Pancreas (tissue), 10 donors: ENCODE measurements at regions not wholly inside any gene's neighbourhood (a gene's known extent, or its start where the extent isn't known, plus 50 kb on each side); places are given as distances from the start of the nearest gene placed in this dataset.

Source experiments
- ATAC-seq, 4 donors: fragments of 200-7000 bp; cut with Tn5 transposase; one replicate each; pipeline versions ENCODE4 v1.8.0 to v1.9.1; 2020; ENCODE audit warnings: mild to moderate bottlenecking in 4 of 4, moderate library complexity in 4 of 4
- DNase-seq, 6 donors: peaks; one replicate each; pipeline ENCODE4 v3.0.0-alpha.2; 2020
- FAIRE-seq: peaks from 2 replicates; lab custom pipeline; 2012; peaks lifted over from hg19 to GRCh38; lab: Jason Lieb, UNC
- H3K27ac ChIP-seq, 4 donors: fragments of 200-600 bp; sonication (generic); 1 replicate in 3 of 4; 2 replicates in 1 of 4; pipeline versions ENCODE4 v1.5.0 to v1.8.0; 2020
- H3K27me3 ChIP-seq, 4 donors: fragments of 200-600 bp; one replicate each; pipeline ENCODE4 v1.8.0; 2021
- H3K36me3 ChIP-seq, 3 donors: fragments of 200-600 bp; sonication (generic) in 1 of 3; one replicate each; pipeline versions ENCODE4 v1.5.0 to v1.8.0; 2020 to 2021
- H3K4me1 ChIP-seq, 3 donors: fragments of 200-600 bp; one replicate each; pipeline ENCODE4 v1.8.0; 2021
- H3K4me3 ChIP-seq, 4 donors: fragments of 200-600 bp; sonication (generic) in 2 of 4; one replicate each; pipeline versions ENCODE4 v1.5.0 to v1.8.0; 2020 to 2021
- H3K9me3 ChIP-seq, 4 donors: fragments of 200-600 bp; one replicate each; pipeline ENCODE4 v1.8.0; 2021
- WGBS, 2 donors: extraction: QIAGEN DNeasy Blood & Tissue Kit; methylation state at CpG; one replicate each; pipeline ENCODE4 v1.1.7; 2013; 5-methylcytosine and 5-hydroxymethylcytosine counted together
- intact Hi-C, 3 donors: fragments of 100-400 bp; cut with DNase I; formaldehyde crosslinking; loops; one replicate each; pipeline versions ENCODE4 v1.11.1 to v1.14.2; 2022
- TF ChIP-seq, protein P1 (sequence below), 4 donors: fragments of 200-600 bp; sonication (generic) in 3 of 4; IDR thresholded peaks; one replicate each; pipeline versions ENCODE4 v1.5.0 to v1.8.0; 2021; ENCODE audit warnings: antibody characterized with exemption in 4 of 4
- donor health status: healthy with polysubstance abuse.
- donor health status: DM: no; HTN: no; CAD: no; lungs with moderate emphysema.
- donor health status: DM: no; HTN: no; CAD: no.
- donor health status: control.
- donor health status: control.
- donor health status: Bipolar disorder and iron deficiency.
- donor health status: DM: yes; HTN: yes; CAD: no.
- donor health status: DM: no; HTN: no; CAD: no.
- donor health status: DM: no; HTN: no; CAD: no.
- donor health status: DM: yes; HTN: yes; CAD: no.

DNA sequence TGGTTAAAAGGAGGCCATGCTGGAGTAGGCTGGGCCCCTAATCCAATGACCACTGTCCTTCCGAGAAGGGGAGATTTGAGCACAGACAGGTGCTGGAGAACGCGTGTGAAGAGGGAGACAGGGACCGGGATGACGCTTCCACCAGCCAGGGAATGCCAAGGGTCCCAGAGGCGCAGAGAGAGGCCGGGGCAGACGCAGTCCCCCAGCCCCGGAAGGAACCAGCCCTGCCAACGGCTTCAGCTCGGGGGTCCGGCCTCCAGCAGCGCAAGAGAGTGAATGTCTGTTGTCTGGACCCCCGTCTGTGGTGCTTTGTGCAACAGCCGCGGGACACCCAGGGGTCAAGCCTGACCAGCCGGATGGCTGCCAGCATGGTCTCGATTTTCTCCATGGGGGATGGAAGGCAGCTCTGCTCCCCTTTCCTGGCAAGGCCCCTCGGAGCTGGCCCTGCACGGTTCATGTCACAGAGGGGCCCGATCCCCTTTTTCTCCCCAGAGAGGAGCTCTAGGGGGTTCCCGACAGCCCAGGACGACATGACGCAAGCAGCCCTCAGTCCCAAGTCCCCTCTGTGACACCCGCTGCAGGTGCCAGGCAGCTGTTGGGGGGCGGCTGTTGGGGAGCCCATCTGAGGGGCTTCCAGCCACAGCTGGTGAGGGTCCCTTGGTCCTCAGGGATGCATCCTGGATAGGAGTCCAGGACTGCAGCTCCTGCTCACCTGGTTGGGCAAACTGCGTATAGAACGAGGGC, 73.5 kb downstream of the SIK1 start:
- H3K27me3 ChIP-seq, result no peaks in the 10 kb centered on the region
- ATAC-seq (no peak), DNase-seq (peak in 1 of 6 donors; percentile 45), FAIRE-seq (no peak)
- no peaks in the 10 kb centered on the region for H3K36me3 ChIP-seq
- TF ChIP-seq, protein P1, sequence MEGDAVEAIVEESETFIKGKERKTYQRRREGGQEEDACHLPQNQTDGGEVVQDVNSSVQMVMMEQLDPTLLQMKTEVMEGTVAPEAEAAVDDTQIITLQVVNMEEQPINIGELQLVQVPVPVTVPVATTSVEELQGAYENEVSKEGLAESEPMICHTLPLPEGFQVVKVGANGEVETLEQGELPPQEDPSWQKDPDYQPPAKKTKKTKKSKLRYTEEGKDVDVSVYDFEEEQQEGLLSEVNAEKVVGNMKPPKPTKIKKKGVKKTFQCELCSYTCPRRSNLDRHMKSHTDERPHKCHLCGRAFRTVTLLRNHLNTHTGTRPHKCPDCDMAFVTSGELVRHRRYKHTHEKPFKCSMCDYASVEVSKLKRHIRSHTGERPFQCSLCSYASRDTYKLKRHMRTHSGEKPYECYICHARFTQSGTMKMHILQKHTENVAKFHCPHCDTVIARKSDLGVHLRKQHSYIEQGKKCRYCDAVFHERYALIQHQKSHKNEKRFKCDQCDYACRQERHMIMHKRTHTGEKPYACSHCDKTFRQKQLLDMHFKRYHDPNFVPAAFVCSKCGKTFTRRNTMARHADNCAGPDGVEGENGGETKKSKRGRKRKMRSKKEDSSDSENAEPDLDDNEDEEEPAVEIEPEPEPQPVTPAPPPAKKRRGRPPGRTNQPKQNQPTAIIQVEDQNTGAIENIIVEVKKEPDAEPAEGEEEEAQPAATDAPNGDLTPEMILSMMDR (IDR thresholded peaks at IDR 0.05), result no peak
- no peaks in the 10 kb centered on the region for H3K4me1 ChIP-seq
- H3K4me3 ChIP-seq, result no peak overlapping the region
- 85 to 89% methylated on average over 27 to 28 of the region's 28 CpGs for WGBS, 2 donors
- intact Hi-C loops, result no loop called here
- no peaks in the 10 kb centered on the region for H3K9me3 ChIP-seq
- H3K27ac ChIP-seq, result no peak overlapping the region

DNA sequence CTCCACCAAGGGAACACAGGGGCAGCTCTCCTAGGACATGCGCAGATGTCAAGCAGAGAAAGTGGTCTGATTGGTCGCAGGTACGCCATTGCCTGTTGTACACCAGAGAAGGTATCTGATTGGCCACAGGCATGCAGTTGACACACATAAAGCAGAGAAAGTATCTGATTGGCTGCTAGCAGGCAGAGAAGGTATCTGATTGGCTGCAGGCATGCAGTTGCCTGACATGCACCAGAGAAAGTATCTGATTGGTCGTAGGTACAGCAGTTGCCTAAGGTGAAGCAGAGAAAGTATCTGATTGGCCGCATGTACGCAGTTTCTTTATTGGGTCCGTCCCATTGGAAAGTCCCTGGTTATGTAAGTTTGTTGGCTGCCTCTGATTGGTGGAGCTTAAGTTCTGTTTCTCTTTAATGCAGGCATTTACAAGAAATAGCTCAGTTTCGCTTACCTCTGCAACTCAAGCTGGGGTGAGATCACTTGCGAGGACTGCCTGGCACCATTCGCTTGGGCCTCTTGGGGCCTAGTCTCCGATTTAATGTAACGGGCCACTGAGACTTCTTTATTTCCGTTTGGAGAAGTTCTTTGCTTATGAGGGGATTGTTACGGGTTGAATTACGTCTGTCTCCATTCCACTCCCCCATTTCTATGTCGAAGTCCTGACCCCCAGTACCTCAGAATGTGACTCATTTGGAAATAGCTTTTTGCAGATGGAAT, 74.2 kb downstream of the SIK1 start:
- H3K27me3 ChIP-seq, result no peaks in the 10 kb centered on the region
- no peak overlapping the region for H3K4me3 ChIP-seq
- no peak for FAIRE-seq
- DNase-seq, result peak in 1 of 6 donors; percentile 1
- 92 to 94% methylated on average over 16 of the region's 16 CpGs for WGBS, 2 donors
- H3K36me3 ChIP-seq, result no peaks in the 10 kb centered on the region
- no peaks in the 10 kb centered on the region for H3K9me3 ChIP-seq
- intact Hi-C loops, result no loop called here
- TF ChIP-seq, protein P1 (IDR thresholded peaks at IDR 0.05), result no peak
- no peaks in the 10 kb centered on the region for H3K4me1 ChIP-seq
- no peak for ATAC-seq
- H3K27ac ChIP-seq, result no peak overlapping the region

DNA sequence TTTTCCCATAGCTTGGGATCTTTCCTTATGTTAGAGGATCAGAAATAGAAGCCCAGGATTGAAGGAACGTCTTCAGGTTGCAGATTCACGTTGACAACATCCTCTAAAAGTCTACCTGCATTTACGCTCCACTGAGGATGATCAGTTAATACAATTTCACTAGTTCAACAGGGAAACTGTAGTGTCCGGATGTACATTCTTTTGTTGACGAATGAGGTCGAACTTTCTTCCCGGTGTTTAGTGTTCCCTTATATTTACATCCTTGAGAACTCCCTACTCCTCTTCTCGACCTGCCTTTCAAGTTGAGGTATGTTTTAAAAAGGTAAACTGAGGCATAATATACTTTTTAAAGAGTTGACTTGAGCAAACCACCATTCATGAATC, 74.8 kb downstream of the SIK1 start:
- Histone ChIP-seq H3K27me3 (no peaks in the 10 kb centered on the region), H3K27ac (no peak overlapping the region), H3K36me3 (no peaks in the 10 kb centered on the region), H3K9me3 (no peaks in the 10 kb centered on the region), H3K4me3 (no peak overlapping the region), H3K4me1 (no peaks in the 10 kb centered on the region)
- intact Hi-C loops, result no loop called here
- 82 to 86% methylated on average over 8 of the region's 8 CpGs for WGBS, 2 donors
- TF ChIP-seq, protein P1 (IDR thresholded peaks at IDR 0.05), result no peak
- DNase-seq (no peak), ATAC-seq (no peak), FAIRE-seq (no peak)

DNA sequence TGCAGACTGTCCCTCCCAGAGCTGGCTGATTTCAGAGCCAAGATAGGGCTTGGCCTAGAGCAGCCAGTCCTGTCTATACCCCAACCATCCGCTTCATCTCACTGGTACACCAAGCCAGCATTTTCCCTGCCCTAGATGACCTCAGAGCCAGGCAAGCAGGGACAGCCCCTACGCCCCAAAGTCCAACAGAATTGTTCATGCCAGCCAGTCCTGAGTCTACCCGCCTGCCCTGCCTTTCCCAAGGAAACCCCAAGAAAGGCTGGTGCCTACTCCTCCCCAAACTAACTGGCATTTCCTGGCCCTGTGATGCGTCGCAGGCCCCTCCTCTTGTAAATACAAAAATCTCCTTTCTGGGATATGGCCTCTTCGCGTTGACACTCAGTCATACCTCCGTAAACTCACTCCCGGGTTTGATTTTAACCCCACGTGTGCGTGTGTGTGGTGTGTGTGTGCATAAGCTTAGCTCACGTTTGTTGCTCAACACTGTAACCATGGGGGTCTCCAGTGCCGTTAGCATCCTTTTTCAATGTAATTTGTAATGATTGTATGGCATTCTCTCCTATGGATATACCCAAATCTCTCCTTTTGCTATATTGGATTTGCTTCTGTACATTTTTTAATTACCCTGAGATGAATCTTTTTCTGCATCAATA, 75.3 kb downstream of the SIK1 start:
- ATAC-seq (no peak), FAIRE-seq (no peak), DNase-seq (peak in 1 of 6 donors; percentile 7)
- Histone ChIP-seq H3K36me3 (no peaks in the 10 kb centered on the region), H3K9me3 (no peaks in the 10 kb centered on the region), H3K27me3 (no peaks in the 10 kb centered on the region), H3K4me1 (no peaks in the 10 kb centered on the region), H3K27ac (no peak overlapping the region), H3K4me3 (no peak overlapping the region)
- WGBS, 2 donors, result 76 to 82% methylated on average over 13 of the region's 13 CpGs
- intact Hi-C loops, result no loop called here
- TF ChIP-seq, protein P1 (IDR thresholded peaks at IDR 0.05), result no peak
